Endothelial cell of umbilical vein (primary cell): ENCODE measurements at regions not wholly inside any gene's neighbourhood (a gene's known extent, or its start where the extent isn't known, plus 50 kb on each side); places are given as distances from the start of the nearest gene placed in this dataset.

Experiments used
- EZH2 ChIP-seq: IDR thresholded peaks from 2 replicates; pipeline ENCODE4 v1.6.1; 2012; ENCODE audit warnings: borderline replicate concordance, low read depth, mild to moderate bottlenecking, moderate library complexity, low read length, inconsistent platforms; ENCODE audit not compliant: severe bottlenecking
- JUN ChIP-seq: IDR thresholded peaks from 2 replicates; pipeline ENCODE4 v1.6.1; 2011; ENCODE audit warnings: borderline replicate concordance, low read depth; ENCODE audit not compliant: insufficient read length, insufficient read depth
- TF ChIP-seq, protein P1 (sequence below), 2 donors: IDR thresholded peaks; 1 replicate in 1 of 2; 2 replicates in 1 of 2; pipeline ENCODE4 v1.5.1; 2011; ENCODE audit warnings: low read length in 2 of 2, mild to moderate bottlenecking in 2 of 2, moderate library complexity in 2 of 2, control low read depth in 1 of 2, inconsistent platforms in 1 of 2, low read depth in 1 of 2; ENCODE audit not compliant: insufficient read depth in 1 of 2; ENCODE audit errors: extremely low read depth in 1 of 2
- TF ChIP-seq, protein P2 (sequence below): IDR thresholded peaks from 2 replicates; pipeline ENCODE4 v1.6.1; 2011; ENCODE audit not compliant: insufficient read depth, insufficient read length

DNA sequence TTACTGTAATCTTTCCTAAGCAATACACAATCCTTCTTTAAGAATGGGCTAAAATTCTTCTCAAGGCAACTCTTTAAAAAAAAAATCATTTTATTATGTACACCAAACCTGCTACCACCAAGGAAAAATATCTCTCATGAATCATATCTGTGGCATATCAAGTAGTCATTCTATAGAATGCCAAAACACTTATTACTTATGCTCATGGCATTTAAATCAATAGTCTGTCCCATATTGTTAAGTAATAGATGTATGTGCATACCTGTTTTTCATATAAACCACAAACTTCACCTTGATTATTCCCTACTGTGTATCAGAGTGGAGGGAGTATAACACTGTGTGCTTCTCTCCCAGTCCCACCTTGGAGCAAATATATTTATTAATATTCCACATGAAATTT is 95.8 kb upstream of the SETBP1 start:
- TF ChIP-seq, protein P1, sequence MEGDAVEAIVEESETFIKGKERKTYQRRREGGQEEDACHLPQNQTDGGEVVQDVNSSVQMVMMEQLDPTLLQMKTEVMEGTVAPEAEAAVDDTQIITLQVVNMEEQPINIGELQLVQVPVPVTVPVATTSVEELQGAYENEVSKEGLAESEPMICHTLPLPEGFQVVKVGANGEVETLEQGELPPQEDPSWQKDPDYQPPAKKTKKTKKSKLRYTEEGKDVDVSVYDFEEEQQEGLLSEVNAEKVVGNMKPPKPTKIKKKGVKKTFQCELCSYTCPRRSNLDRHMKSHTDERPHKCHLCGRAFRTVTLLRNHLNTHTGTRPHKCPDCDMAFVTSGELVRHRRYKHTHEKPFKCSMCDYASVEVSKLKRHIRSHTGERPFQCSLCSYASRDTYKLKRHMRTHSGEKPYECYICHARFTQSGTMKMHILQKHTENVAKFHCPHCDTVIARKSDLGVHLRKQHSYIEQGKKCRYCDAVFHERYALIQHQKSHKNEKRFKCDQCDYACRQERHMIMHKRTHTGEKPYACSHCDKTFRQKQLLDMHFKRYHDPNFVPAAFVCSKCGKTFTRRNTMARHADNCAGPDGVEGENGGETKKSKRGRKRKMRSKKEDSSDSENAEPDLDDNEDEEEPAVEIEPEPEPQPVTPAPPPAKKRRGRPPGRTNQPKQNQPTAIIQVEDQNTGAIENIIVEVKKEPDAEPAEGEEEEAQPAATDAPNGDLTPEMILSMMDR (IDR thresholded peaks at IDR 0.05; ENCODE audit: extremely low read depth in 1 of 2, insufficient read depth in 1 of 2, low read depth in 1 of 2, low read length in 2 of 2), result no peak
- TF ChIP-seq, protein P2, sequence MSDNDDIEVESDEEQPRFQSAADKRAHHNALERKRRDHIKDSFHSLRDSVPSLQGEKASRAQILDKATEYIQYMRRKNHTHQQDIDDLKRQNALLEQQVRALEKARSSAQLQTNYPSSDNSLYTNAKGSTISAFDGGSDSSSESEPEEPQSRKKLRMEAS, result no peak
- TF ChIP-seq EZH2 (no peak), JUN (no peak)
